H9 (cell line): ENCODE measurements at regions not wholly inside any gene's neighbourhood (a gene's known extent, or its start where the extent isn't known, plus 50 kb on each side); places are given as distances from the start of the nearest gene placed in this dataset.

Source experiments
- DNase-seq: peaks from one replicate; pipeline ENCODE4 v3.0.0-alpha.2; 2017
- H2AFZ ChIP-seq: one replicate; pipeline ENCODE4 v1.6.1; 2013; ENCODE audit warnings: mild to moderate bottlenecking, low read length, control low read depth, moderate library complexity
- H2AK5ac ChIP-seq: 2 replicates; pipeline ENCODE4 v1.6.1; 2013; ENCODE audit warnings: low read length, control low read depth, mixed read lengths; ENCODE audit not compliant: insufficient read length
- H2BK120ac ChIP-seq: one replicate; pipeline ENCODE4 v1.6.1; 2013; ENCODE audit warnings: low read depth, mild to moderate bottlenecking, low read length, control low read depth, inconsistent platforms; ENCODE audit not compliant: poor library complexity, severe bottlenecking
- H2BK12ac ChIP-seq: 2 replicates; pipeline ENCODE4 v1.6.1; 2013; ENCODE audit warnings: low read length, control low read depth, mixed read lengths, low read depth; ENCODE audit not compliant: insufficient read length
- H2BK15ac ChIP-seq: 2 replicates; pipeline ENCODE4 v1.6.1; 2013; ENCODE audit warnings: low read depth, low read length, control low read depth
- H2BK20ac ChIP-seq: one replicate; pipeline ENCODE4 v1.6.1; 2013; ENCODE audit warnings: low read depth, mild to moderate bottlenecking, low read length, control low read depth, inconsistent platforms; ENCODE audit not compliant: poor library complexity, severe bottlenecking
- H2BK5ac ChIP-seq: 2 replicates; pipeline ENCODE4 v1.6.1; 2013; ENCODE audit warnings: low read length, control low read depth, mixed read lengths; ENCODE audit not compliant: insufficient read length
- H3K14ac ChIP-seq: 2 replicates; pipeline ENCODE4 v1.6.1; 2013; ENCODE audit warnings: low read length, control low read depth; ENCODE audit not compliant: insufficient read depth
- H3K18ac ChIP-seq: 2 replicates; pipeline ENCODE4 v1.6.1; 2013; ENCODE audit warnings: low read depth, mild to moderate bottlenecking, mixed read lengths, low read length, control low read depth; ENCODE audit not compliant: insufficient read length
- H3K23ac ChIP-seq: 2 replicates; pipeline ENCODE4 v1.6.1; 2013; ENCODE audit warnings: low read length, control low read depth, mixed read lengths, low read depth; ENCODE audit not compliant: insufficient read length
- H3K23me2 ChIP-seq: 2 replicates; pipeline ENCODE4 v1.6.1; 2013; ENCODE audit warnings: low read depth, mild to moderate bottlenecking, mixed read lengths, low read length, control low read depth; ENCODE audit not compliant: insufficient read length, poor library complexity, severe bottlenecking
- H3K27ac ChIP-seq: 2 replicates; pipeline ENCODE4 v1.5.1; 2013; ENCODE audit warnings: low read length, control low read depth, mixed read lengths, low read depth; ENCODE audit not compliant: insufficient read length
- H3K27me3 ChIP-seq: 2 replicates; pipeline ENCODE4 v1.6.1; 2013; ENCODE audit warnings: low read length, control low read depth, inconsistent platforms; ENCODE audit not compliant: insufficient read depth
- H3K4ac ChIP-seq: 2 replicates; pipeline ENCODE4 v1.6.1; 2013; ENCODE audit warnings: low read depth, mild to moderate bottlenecking, control low read depth, inconsistent platforms, low read length, moderate library complexity
- H3K4me1 ChIP-seq: 2 replicates; pipeline ENCODE4 v1.6.1; 2013; ENCODE audit warnings: low read length, control low read depth, inconsistent platforms; ENCODE audit not compliant: insufficient read depth
- H3K4me2 ChIP-seq: 2 replicates; pipeline ENCODE4 v1.6.1; 2013; ENCODE audit warnings: low read length, control low read depth, mixed read lengths; ENCODE audit not compliant: insufficient read length, insufficient read depth
- H3K56ac ChIP-seq: 2 replicates; pipeline ENCODE4 v1.6.1; 2013; ENCODE audit warnings: low read depth, mild to moderate bottlenecking, mixed read lengths, low read length, control low read depth; ENCODE audit not compliant: insufficient read length
- H3K79me1 ChIP-seq: 2 replicates; pipeline ENCODE4 v1.6.1; 2013; ENCODE audit warnings: low read depth, mild to moderate bottlenecking, moderate library complexity, low read length, control low read depth, inconsistent platforms; ENCODE audit not compliant: insufficient read depth, poor library complexity, severe bottlenecking
- H3K79me2 ChIP-seq: 2 replicates; pipeline ENCODE4 v1.6.1; 2013; ENCODE audit warnings: low read length, control low read depth, inconsistent platforms; ENCODE audit not compliant: insufficient read depth
- H3K9ac ChIP-seq: 2 replicates; pipeline ENCODE4 v1.6.1; 2013; ENCODE audit warnings: low read length, control low read depth, mixed read lengths; ENCODE audit not compliant: insufficient read length; ENCODE audit errors: extremely low read depth
- H3K9me3 ChIP-seq: one replicate; pipeline ENCODE4 v1.6.1; 2013; ENCODE audit warnings: low read depth, low read length, inconsistent platforms; ENCODE audit not compliant: control insufficient read depth
- H3T11ph ChIP-seq: one replicate; pipeline ENCODE4 v1.6.1; 2013; ENCODE audit warnings: mild to moderate bottlenecking, low read length, control low read depth, inconsistent platforms
- H4K20me1 ChIP-seq: one replicate; pipeline ENCODE4 v1.6.1; 2013; ENCODE audit not compliant: control insufficient read depth, insufficient read length, insufficient read depth
- H4K5ac ChIP-seq: 2 replicates; pipeline ENCODE4 v1.6.1; 2013; ENCODE audit warnings: low read depth, mild to moderate bottlenecking, mixed read lengths, low read length, control low read depth; ENCODE audit not compliant: insufficient read length
- H4K8ac ChIP-seq: replicated peaks from 2 replicates; pipeline ENCODE4 v1.6.1; 2013; ENCODE audit warnings: low read length, control low read depth, mixed read lengths, low read depth; ENCODE audit not compliant: insufficient read length
- H4K91ac ChIP-seq: 2 replicates; pipeline ENCODE4 v1.6.1; 2013; ENCODE audit warnings: low read depth, mild to moderate bottlenecking, moderate library complexity, mixed read lengths, low read length, control low read depth; ENCODE audit not compliant: insufficient read length
- H3K27ac Mint-ChIP-seq, 3 experiments: 2 replicates in 2 of 3; 3 replicates in 1 of 3; pipeline ENCODE4 v1.8.0; 2020 to 2021; ENCODE audit warnings: mixed read lengths in 3 of 3, mild to moderate bottlenecking in 1 of 3, moderate library complexity in 1 of 3
- H3K27me3 Mint-ChIP-seq: 2 replicates; pipeline ENCODE4 v1.8.0; 2021; ENCODE audit warnings: low read depth, mild to moderate bottlenecking, moderate library complexity, mixed read lengths
- H3K36me3 Mint-ChIP-seq, 3 experiments: 2 replicates in 2 of 3; 3 replicates in 1 of 3; pipeline ENCODE4 v1.8.0; 2020 to 2021; ENCODE audit warnings: low read depth in 3 of 3, mixed read lengths in 3 of 3; ENCODE audit not compliant: insufficient read depth in 1 of 3
- H3K4me1 Mint-ChIP-seq, 2 experiments: 2 replicates each; pipeline ENCODE4 v1.8.0; 2020; ENCODE audit warnings: mixed read lengths in 2 of 2
- H3K4me3 Mint-ChIP-seq, 2 experiments: 2 replicates in 1 of 2; 3 replicates in 1 of 2; pipeline ENCODE4 v1.8.0; 2020 to 2021; ENCODE audit warnings: mild to moderate bottlenecking in 2 of 2, mixed read lengths in 2 of 2, moderate library complexity in 1 of 2
- H3K9me3 Mint-ChIP-seq, 2 experiments: 2 replicates in 1 of 2; 3 replicates in 1 of 2; pipeline ENCODE4 v1.8.0; 2020; ENCODE audit warnings: mild to moderate bottlenecking in 2 of 2, mixed read lengths in 2 of 2, moderate library complexity in 1 of 2
- WGBS: extraction: QIAGEN DNeasy Blood & Tissue Kit; methylation state at CpG from one replicate; pipeline ENCODE4 v1.1.7; 2013; ENCODE audit warnings: missing lambda C conversion rate, low lambda C conversion rate, mixed read lengths; ENCODE audit not compliant: insufficient read length; ENCODE audit errors: extremely low coverage; 5-methylcytosine and 5-hydroxymethylcytosine counted together
- TF ChIP-seq, protein P1 (sequence below): fragments of 200-600 bp; sonication (generic); conservative IDR thresholded peaks from 3 replicates; pipeline ENCODE4 v1.8.0; 2021; ENCODE audit warnings: antibody characterized with exemption, mild to moderate bottlenecking

GRCh38 chr13:82115391-82115790 lies 1766.9 kb downstream of the SLITRK1 start:
- H3K27ac ChIP-seq = no peak overlapping the region
- H3K23me2 ChIP-seq = no peaks in the 10 kb centered on the region
- H3K79me2 ChIP-seq = no peaks in the 10 kb centered on the region
- H2BK5ac ChIP-seq = no peak overlapping the region
- WGBS = no CpG with 5 or more reads among the region's 3 CpGs
- no peak overlapping the region for H2BK120ac ChIP-seq
- Mint-ChIP-seq H3K4me3 (no peak overlapping the region), H3K36me3 (peaks cover 0 to 6% (median 0%) of the 10 kb centered on the region in 3 experiments; a peak in 1 of 7 replicates), H3K27me3 (no peaks in the 10 kb centered on the region), H3K4me1 (no peaks in the 10 kb centered on the region), H3K9me3 (peaks cover 0 to 3% of the 10 kb centered on the region in 2 experiments; a peak in 2 of 5 replicates), H3K27ac (no peak overlapping the region)
- no peaks in the 10 kb centered on the region for H3K4me1 ChIP-seq
- DNase-seq = no peak
- H4K8ac ChIP-seq = no peak overlapping the region
- H3K4me2 ChIP-seq = no peak overlapping the region
- no peak overlapping the region for H3T11ph ChIP-seq
- no peaks in the 10 kb centered on the region for H3K27me3 ChIP-seq
- H3K18ac ChIP-seq = no peak overlapping the region
- H3K4ac ChIP-seq = no peak overlapping the region
- H2BK15ac ChIP-seq = no peak overlapping the region
- H2BK20ac ChIP-seq = no peak overlapping the region
- TF ChIP-seq, protein P1, sequence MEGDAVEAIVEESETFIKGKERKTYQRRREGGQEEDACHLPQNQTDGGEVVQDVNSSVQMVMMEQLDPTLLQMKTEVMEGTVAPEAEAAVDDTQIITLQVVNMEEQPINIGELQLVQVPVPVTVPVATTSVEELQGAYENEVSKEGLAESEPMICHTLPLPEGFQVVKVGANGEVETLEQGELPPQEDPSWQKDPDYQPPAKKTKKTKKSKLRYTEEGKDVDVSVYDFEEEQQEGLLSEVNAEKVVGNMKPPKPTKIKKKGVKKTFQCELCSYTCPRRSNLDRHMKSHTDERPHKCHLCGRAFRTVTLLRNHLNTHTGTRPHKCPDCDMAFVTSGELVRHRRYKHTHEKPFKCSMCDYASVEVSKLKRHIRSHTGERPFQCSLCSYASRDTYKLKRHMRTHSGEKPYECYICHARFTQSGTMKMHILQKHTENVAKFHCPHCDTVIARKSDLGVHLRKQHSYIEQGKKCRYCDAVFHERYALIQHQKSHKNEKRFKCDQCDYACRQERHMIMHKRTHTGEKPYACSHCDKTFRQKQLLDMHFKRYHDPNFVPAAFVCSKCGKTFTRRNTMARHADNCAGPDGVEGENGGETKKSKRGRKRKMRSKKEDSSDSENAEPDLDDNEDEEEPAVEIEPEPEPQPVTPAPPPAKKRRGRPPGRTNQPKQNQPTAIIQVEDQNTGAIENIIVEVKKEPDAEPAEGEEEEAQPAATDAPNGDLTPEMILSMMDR = no peak
- no peaks in the 10 kb centered on the region for H4K20me1 ChIP-seq
- H3K56ac ChIP-seq = no peak overlapping the region
- H3K9ac ChIP-seq = no peak overlapping the region
- H3K23ac ChIP-seq = no peak overlapping the region
- H3K9me3 ChIP-seq = no peaks in the 10 kb centered on the region
- no peak overlapping the region for H2BK12ac ChIP-seq
- no peak overlapping the region for H4K5ac ChIP-seq
- no peak overlapping the region for H3K14ac ChIP-seq
- no peaks in the 10 kb centered on the region for H3K79me1 ChIP-seq
- no peak overlapping the region for H2AK5ac ChIP-seq
- H2AFZ ChIP-seq = no peak overlapping the region
- no peak overlapping the region for H4K91ac ChIP-seq
